Activated CD8-positive, alpha-beta memory T cell treated with anti-CD3 and anti-CD28 coated beads, Interleukin-2, amount 50 U/mL, for 1 hour (primary cell): ENCODE measurements at regions not wholly inside any gene's neighbourhood (a gene's known extent, or its start where the extent isn't known, plus 50 kb on each side); places are given as distances from the start of the nearest gene placed in this dataset.
"Not testable (repeated sequence)": the region's sequence is repeated elsewhere in the genome, so short reads cannot be mapped to it uniquely, and the experiment has no call there.

Experiments
- DNase-seq: peaks from one replicate; pipeline ENCODE4 v3.0.0-alpha.2; 2020; ENCODE audit errors: extremely low read depth

- DNase-seq = no peak
These were observed 66.1 kb upstream of the RHOU start for GRCh38 chr1:228669242-228669585.

- DNase-seq = not testable (repeated sequence)
These were observed 54.2 kb upstream of the RHOU start for GRCh38 chr1:228681076-228681565.

GRCh38 chr1:228683428-228683827, 51.9 kb upstream of the RHOU start:
- no peak for DNase-seq

GRCh38 chr1:228684607-228685006, 50.7 kb upstream of the RHOU start:
- DNase-seq = no peak

- DNase-seq = no peak
These were observed 50.1 kb upstream of the RHOU start for GRCh38 chr1:228685081-228685660.
